ENCODE measurements at regions not wholly inside any gene's neighbourhood (a gene's known extent, or its start where the extent isn't known, plus 50 kb on each side); places are given as distances from the start of the nearest gene placed in this dataset.
"Not testable (repeated sequence)": the region's sequence is repeated elsewhere in the genome, so short reads cannot be mapped to it uniquely, and the experiment has no call there.

- TF ChIP-seq CEBPB (IDR thresholded peaks at IDR 0.05; ENCODE audit: low read depth, low read length), result no peak
- TF ChIP-seq USF2 (IDR thresholded peaks at IDR 0.05; ENCODE audit: low read depth, low read length), result no peak
- TF ChIP-seq SMC3 (IDR thresholded peaks at IDR 0.05; ENCODE audit: low read depth, low read length), result no peak
- TF ChIP-seq NFE2L2 (IDR thresholded peaks at IDR 0.05; ENCODE audit: low read depth, low read length), result no peak
- TF ChIP-seq RFX5 (IDR thresholded peaks at IDR 0.05; ENCODE audit: low read depth, low read length), result no peak
Observed at GRCh38 chr6:110541701-110542309, 65.4 kb upstream of the SLC22A16 start (continued).

GRCh38 chr6:110539277-110540019 is 63.0 kb upstream of the SLC22A16 start:
- ATAC-seq (ENCODE audit: low read depth); BruUV-seq (replicated peaks); H2BK15ac ChIP-seq (ENCODE audit: low read depth, low read length); H3K56ac ChIP-seq (ENCODE audit: extremely low read depth, insufficient read depth, low read length); H3K4me2 ChIP-seq (ENCODE audit: low read depth, low read length); H4K5ac ChIP-seq (ENCODE audit: low read depth, low read length); H4K91ac ChIP-seq (ENCODE audit: insufficient read depth, low read depth, low read length); H4K8ac ChIP-seq (ENCODE audit: low read depth in 2 of 2, low read length in 2 of 2); H3K23ac ChIP-seq (ENCODE audit: low read depth, low read length); H3K9ac ChIP-seq (ENCODE audit: low read depth, low read length); H4K20me1 ChIP-seq (ENCODE audit: insufficient read depth, low read length); H3K4ac ChIP-seq (ENCODE audit: low read depth, low read length); POLR2A ChIA-PET (ENCODE audit: unreplicated experiment); H2AK9ac ChIP-seq (replicated peaks; ENCODE audit: low read depth, low read length, poor library complexity); H3K9me3 ChIP-seq (ENCODE audit: control insufficient read depth, insufficient read depth, low read length); H3K9me1 ChIP-seq (ENCODE audit: insufficient read depth, low read length); H2BK20ac ChIP-seq (ENCODE audit: low read depth, low read length); H2AFZ ChIP-seq (replicated peaks; ENCODE audit: low read length, poor library complexity); DNase-seq; H2BK120ac ChIP-seq (ENCODE audit: low read depth, low read length); H3K4me3 ChIP-seq (ENCODE audit: insufficient read depth, low read depth, low read length); H3K27ac ChIP-seq (ENCODE audit: insufficient read depth, low read length); H2BK5ac ChIP-seq (ENCODE audit: low read depth, low read length, poor library complexity, severe bottlenecking); H3K36me3 ChIP-seq (ENCODE audit: control insufficient read depth, insufficient read depth, low read length); H2AK5ac ChIP-seq (ENCODE audit: low read depth, low read length); H3K79me1 ChIP-seq (ENCODE audit: low read depth in 1 of 2, low read length in 2 of 2); H3K18ac ChIP-seq (ENCODE audit: low read depth, low read length); H3K14ac ChIP-seq (replicated peaks; ENCODE audit: low read depth, low read length); H3K27me3 ChIP-seq (ENCODE audit: control insufficient read depth, insufficient read depth, low read length); intact Hi-C loops (cut with micrococcal nuclease): not testable (repeated sequence)
- WGBS, 2 experiments (ENCODE audit: extremely low coverage in 2 of 2, insufficient read length in 1 of 2), result 100% methylated on average over 1 of the region's 4 CpGs; no CpG with 5 or more reads in 1 of the 2 experiments
- H3K4me1 ChIP-seq (ENCODE audit: control insufficient read depth, insufficient read depth, low read length), result peaks cover 10% of the 10 kb centered on the region
- dilution Hi-C loops (cut with HindIII; ENCODE audit: low sequenced_read_pairs, unreplicated experiment), result loop anchor here (10.0 kb wide), 1 partner anchor 455 kb away; no protein-coding TSS in a partner anchor
- CTCF ChIA-PET, result interaction anchor here (1.3 kb wide), 1 partner anchor 11 kb away, joined by 3 read pairs; no protein-coding TSS in a partner anchor
- in situ Hi-C loops (cut with MboI; ENCODE audit: low sequenced_read_pairs), result loop anchor here (10.0 to 25.0 kb wide), 2 partner anchors 135 to 673 kb away; no protein-coding TSS in a partner anchor
